ENCODE measurements at regions not wholly inside any gene's neighbourhood (a gene's known extent, or its start where the extent isn't known, plus 50 kb on each side); places are given as distances from the start of the nearest gene placed in this dataset.
A peak's percentile ranks its signal among the peaks of the same experiment; 100 is the strongest.
"Not testable (repeated sequence)": the region's sequence is repeated elsewhere in the genome, so short reads cannot be mapped to it uniquely, and the experiment has no call there.

DNA sequence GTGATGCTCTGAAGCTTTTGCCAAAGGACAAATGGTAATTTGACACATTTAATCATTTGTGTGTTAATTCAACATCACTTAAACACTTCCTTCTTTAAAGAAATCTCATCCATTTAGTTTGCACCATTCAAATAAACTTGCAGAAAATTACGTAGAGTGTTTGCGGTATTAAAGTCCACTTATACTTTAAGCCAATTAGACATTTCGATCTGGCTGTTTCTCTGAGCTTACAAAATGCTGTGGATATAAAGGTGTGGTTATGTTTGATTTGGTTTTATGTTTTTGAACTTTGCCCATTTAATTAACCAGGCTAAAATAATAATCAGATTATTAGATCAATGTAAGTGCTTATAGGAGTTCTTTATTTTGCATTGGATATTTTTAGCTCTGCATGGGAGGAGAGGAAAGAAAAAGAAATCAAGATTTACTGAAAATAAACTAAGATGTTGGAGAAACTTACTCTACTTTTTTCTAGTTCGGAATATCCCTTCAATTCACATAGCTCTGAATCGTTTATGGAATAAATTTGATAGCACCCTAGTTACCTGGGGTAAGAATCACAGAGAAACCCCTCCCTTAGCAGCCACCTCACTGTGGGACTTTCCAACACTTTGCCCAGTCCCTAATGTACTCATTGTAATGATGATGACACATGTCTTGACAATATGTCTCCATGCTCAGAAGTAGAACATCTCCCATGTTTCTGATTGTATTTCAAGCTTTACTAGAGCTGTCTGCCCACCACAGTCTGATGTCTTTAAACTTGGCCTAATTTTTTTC lies 268.0 kb downstream of the BTG1 start:
- H3K27me3 Mint-ChIP-seq: no peaks in the 10 kb centered on the region
- ATAC-seq (replicated peaks) (peak; percentile 44 to 60), DNase-seq (peak; percentile 23)
- H3K36me3 Mint-ChIP-seq: no peaks in the 10 kb centered on the region
- H3K4me3 Mint-ChIP-seq: peak overlapping the region; percentile 47 to 66
- peaks cover 18 to 45% of the 10 kb centered on the region in 2 donors for H3K4me1 Mint-ChIP-seq
- H3K9me3 Mint-ChIP-seq: peaks cover 0 to 4% of the 10 kb centered on the region in 2 donors
- peak overlapping the region; percentile 97 for H3K27ac Mint-ChIP-seq

DNA sequence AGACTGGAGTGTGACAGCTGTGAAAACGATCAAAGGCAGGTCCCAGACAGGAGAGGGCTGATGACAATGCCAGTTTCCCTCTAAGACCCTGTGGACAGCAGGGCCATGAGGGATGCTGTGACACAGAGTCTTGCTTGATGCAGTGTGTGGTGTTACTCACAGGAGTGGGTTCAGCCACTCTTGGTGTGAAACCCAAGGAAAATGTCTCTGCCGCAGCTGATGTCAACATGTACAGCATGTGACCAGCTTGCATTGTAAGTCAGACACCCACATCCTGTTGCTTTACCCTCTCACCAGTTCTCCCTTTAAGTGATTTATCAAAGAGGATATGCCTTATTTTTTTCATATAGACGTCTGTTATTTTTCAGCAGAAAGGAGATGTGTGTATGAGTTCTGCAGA lies 268.6 kb downstream of the BTG1 start:
- Mint-ChIP-seq H3K27me3 (no peaks in the 10 kb centered on the region), H3K4me3 (peak overlapping the region; percentile 65 to 66), H3K4me1 (peaks cover 18 to 46% of the 10 kb centered on the region in 2 donors), H3K36me3 (no peaks in the 10 kb centered on the region), H3K9me3 (peaks cover 0 to 5% of the 10 kb centered on the region in 2 donors), H3K27ac (peak overlapping the region; percentile 97)
- DNase-seq (peak; percentile 76), ATAC-seq (replicated peaks) (peak; percentile 97)

DNA sequence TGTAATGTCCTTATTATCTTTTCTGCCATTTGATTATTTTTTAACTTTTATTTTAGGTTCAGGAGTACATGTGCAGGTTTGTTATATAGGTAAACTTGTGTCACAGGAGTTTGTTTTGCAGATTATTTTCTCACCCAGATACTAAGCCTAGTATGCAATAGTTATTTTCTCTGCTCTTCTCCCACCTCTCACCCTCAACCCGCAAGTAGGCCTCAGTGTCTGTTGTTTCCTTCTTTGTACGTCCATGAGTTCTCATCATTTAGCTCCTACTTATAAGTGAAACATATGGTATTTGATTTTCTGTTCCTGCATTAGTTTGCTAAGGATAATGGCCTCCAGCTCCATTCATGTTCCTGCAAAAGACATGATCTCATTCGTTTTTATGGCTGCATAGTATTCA lies 270.0 kb downstream of the BTG1 start:
- H3K9me3 Mint-ChIP-seq; H3K4me3 Mint-ChIP-seq; H3K36me3 Mint-ChIP-seq; H3K27me3 Mint-ChIP-seq; DNase-seq; ATAC-seq (replicated peaks): not testable (repeated sequence)
- Mint-ChIP-seq H3K4me1 (peaks cover 24 to 58% of the 10 kb centered on the region in 2 donors), H3K27ac (peak overlapping the region; percentile 97)

DNA sequence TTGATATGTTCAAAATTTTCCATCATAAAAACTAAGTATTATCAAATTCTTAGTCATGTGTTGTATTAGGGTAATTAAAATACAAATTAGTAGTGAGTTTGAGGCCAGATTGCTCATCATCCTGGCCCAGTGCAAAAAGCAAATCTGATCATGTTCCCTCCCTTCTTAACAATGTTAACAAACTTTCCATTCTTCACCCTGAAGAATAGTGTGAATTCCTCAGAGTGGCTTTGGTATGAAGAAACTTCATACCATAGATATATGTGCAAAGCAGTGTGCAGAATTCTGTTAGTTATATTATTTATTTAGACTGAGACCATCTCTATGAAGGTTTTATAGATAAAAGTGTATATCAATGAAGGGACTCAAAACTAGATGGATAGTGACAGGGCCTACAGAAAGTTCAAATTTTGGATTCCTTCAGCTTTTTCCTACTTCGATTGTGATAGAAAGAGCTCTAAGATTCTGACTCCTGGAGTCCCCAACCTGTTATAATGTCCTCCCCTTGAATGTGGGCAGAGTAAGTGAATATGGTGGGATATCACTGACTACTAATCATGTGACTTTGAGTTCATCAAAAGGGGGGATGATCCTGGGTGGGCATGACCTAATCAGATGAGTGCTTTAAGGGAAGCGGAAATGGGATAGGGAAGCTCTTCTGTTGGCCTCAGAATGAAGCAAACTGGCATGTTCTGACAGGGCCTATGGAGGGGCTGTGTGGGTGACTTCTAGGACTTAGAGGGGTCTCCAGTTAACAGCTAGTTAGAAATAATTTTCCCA lies 271.4 kb downstream of the BTG1 start:
- no peak for DNase-seq
- Mint-ChIP-seq H3K27me3 (no peaks in the 10 kb centered on the region), H3K9me3 (peaks cover 0 to 5% of the 10 kb centered on the region in 2 donors), H3K4me3 (no peak overlapping the region), H3K4me1 (peaks cover 24 to 48% of the 10 kb centered on the region in 2 donors), H3K27ac (no peak overlapping the region), H3K36me3 (peaks cover 0 to 3% of the 10 kb centered on the region in 2 donors)
- no peak for ATAC-seq (replicated peaks)

DNA sequence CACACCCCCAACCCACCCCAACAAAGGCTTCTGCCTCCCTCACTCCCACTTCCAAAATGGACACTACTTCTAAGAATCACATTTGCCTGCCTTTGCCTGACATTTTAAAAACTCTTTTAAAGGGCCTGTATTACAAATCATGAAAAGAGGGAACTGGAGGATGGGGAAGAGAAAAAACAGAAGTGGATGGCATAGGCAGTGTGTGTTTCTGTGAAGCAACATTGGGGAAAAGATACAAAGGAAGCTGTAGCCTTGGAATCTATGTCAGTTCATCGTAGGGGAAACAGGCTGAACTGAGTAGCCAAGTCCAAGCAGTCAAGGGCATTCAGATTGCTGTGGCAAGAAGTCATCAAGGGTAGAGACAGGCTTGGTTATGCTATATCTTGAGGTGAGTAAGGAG lies 273.9 kb downstream of the BTG1 start:
- Mint-ChIP-seq H3K27ac (no peak overlapping the region), H3K27me3 (no peaks in the 10 kb centered on the region), H3K4me1 (peaks cover 11 to 33% of the 10 kb centered on the region in 2 donors), H3K36me3 (peaks cover 0 to 3% of the 10 kb centered on the region in 2 donors), H3K9me3 (peaks cover 0 to 5% of the 10 kb centered on the region in 2 donors), H3K4me3 (no peak overlapping the region)
- DNase-seq (no peak), ATAC-seq (replicated peaks) (peak in 1 of 2 donors; percentile 25)

DNA sequence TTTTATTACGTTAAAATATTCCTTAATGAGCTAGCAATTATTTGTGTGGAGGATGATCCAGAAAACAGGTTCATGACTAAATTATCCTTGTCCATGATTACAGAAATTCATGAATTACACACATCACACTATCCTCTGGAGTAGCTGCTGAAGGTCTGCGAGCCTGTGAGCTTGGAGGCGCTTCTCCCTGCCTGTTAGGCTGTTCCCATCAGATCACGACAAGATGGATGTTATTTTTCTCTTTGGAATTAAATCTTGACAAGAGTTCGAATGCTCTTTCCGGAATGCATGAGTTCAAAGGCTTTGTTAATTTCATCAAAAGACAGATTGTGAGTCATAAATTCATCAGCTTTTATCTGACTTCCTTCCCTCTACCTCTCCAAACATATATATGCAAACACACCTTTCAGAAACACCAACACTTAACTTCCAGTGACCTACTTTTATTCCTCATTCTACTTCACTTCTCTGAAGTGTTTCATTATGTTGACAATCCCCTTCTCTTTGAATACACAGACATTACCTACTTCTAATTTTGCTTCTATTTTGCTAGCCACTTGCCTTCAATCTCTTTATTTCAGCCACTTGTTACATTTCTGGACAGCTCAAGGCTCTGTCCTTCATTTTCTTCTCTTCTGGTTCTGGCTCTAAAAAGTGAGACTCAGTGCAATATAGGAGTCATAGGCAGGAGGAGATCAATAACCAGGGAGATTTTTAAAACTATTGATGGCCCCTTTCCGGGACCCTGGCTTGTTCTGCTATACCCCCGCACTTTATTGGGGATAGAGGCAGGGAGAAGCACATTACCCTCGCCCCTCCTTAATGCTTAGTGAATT lies 274.6 kb downstream of the BTG1 start:
- no peak for ATAC-seq (replicated peaks)
- no peak overlapping the region for H3K4me3 Mint-ChIP-seq

DNA sequence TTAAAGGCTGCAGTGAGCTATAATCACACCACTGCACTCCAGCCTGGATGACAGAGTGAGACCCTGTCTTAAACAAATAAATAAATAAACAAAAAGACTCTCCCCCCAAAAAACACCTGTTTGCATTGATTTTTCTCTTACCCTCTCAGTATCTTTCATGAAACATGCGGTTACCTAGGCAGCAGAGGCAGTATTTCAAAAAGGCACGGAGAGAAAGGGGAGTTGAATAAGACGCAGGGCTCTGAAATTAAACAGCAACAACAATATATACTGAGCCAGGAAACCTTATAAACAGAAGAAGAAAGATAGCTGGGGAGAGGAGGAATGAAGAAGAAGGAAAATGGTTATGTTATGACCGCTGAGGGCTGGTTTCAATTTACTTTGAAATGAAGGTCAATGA lies 277.6 kb downstream of the BTG1 start:
- H3K9me3 Mint-ChIP-seq: peaks cover 0 to 3% of the 10 kb centered on the region in 2 donors
- H3K4me1 Mint-ChIP-seq: peaks cover 7 to 12% of the 10 kb centered on the region in 2 donors
- peaks cover 0 to 3% of the 10 kb centered on the region in 2 donors for H3K36me3 Mint-ChIP-seq
- DNase-seq: no peak
- no peak for ATAC-seq (replicated peaks)
- H3K4me3 Mint-ChIP-seq: no peak overlapping the region
- no peak overlapping the region for H3K27ac Mint-ChIP-seq
- no peaks in the 10 kb centered on the region for H3K27me3 Mint-ChIP-seq

More for the DNA sequence above, 274.6 kb downstream of the BTG1 start:
- peaks cover 5 to 26% of the 10 kb centered on the region in 2 donors for H3K4me1 Mint-ChIP-seq
- no peak overlapping the region for H3K27ac Mint-ChIP-seq
- DNase-seq: no peak
- no peaks in the 10 kb centered on the region for H3K27me3 Mint-ChIP-seq
- H3K9me3 Mint-ChIP-seq: peaks cover 0 to 5% of the 10 kb centered on the region in 2 donors
- peaks cover 0 to 3% of the 10 kb centered on the region in 2 donors for H3K36me3 Mint-ChIP-seq

DNA sequence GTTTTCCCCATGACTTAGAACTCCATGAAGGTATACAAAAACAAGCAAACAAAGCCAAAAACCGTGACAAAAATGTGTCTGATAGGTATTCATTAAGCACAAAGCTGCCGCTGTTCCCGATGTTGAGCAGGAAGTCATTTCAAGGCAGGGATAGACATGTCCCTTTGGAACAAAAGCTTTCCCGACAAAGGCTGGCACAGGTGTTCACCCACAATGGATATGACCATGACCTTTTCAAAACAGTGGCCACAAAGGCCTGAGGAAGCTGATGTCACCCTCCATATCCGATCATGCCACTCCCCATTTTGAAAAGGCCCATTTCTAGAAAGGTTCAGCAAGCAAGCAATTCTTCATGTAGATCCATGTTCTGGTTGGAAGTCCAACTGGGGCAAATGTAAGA lies 279.1 kb downstream of the BTG1 start:
- H3K4me1 Mint-ChIP-seq: peaks cover 4 to 13% of the 10 kb centered on the region in 2 donors
- H3K9me3 Mint-ChIP-seq: no peaks in the 10 kb centered on the region
- DNase-seq (no peak), ATAC-seq (replicated peaks) (no peak)
- no peaks in the 10 kb centered on the region for H3K27me3 Mint-ChIP-seq
- peaks cover 0 to 3% of the 10 kb centered on the region in 2 donors for H3K36me3 Mint-ChIP-seq
- no peak overlapping the region for H3K27ac Mint-ChIP-seq
- no peak overlapping the region for H3K4me3 Mint-ChIP-seq

DNA sequence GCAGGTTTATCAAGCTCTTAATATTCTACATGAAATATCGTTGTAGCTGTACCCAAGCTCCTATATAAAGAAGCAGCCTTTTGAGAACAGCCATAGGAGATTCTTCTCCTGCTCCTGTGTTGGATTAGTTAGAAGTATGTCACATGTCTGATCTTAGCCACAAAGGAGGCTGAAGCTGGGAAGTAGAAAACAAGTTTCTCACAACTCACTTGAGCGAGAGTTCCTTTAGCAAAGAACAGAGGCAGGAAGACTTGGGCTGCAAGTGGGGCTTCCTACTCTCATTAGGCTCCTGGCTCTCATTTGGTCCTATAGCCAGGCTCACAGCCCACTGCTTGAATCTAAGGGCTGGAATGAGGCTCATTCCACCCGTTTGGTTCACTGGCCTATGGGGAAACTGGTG lies 281.9 kb downstream of the BTG1 start:
- DNase-seq (no peak), ATAC-seq (replicated peaks) (no peak)
- Mint-ChIP-seq H3K27ac (no peak overlapping the region), H3K27me3 (peaks cover 0 to 3% of the 10 kb centered on the region in 2 donors), H3K4me1 (peaks cover 7 to 16% of the 10 kb centered on the region in 2 donors), H3K4me3 (no peak overlapping the region), H3K36me3 (no peaks in the 10 kb centered on the region), H3K9me3 (peaks cover 0 to 2% of the 10 kb centered on the region in 2 donors)

DNA sequence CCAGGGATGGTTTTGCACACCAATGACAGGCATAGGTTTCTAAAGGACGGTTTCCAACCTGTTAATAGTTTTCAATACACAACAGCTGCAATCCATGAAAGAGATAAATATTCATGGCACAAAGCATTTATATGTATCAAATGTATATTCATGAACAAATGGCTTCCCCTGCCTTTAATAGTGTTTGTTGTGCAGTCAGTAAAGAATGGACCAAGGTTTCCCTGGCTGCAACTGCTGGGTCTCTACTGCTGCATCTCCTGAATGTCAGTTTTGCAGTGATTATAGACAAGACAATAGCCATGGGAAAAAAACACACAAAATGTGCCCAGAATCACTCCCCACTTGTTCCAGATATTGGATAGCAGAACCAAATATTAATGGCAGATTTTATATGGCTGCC lies 284.1 kb downstream of the BTG1 start:
- ATAC-seq (replicated peaks) (no peak), DNase-seq (no peak)
- Mint-ChIP-seq H3K27ac (no peak overlapping the region), H3K36me3 (no peaks in the 10 kb centered on the region), H3K4me1 (peaks cover 7 to 16% of the 10 kb centered on the region in 2 donors), H3K27me3 (peaks cover 0 to 3% of the 10 kb centered on the region in 2 donors), H3K9me3 (peaks cover 0 to 3% of the 10 kb centered on the region in 2 donors), H3K4me3 (no peak overlapping the region)

DNA sequence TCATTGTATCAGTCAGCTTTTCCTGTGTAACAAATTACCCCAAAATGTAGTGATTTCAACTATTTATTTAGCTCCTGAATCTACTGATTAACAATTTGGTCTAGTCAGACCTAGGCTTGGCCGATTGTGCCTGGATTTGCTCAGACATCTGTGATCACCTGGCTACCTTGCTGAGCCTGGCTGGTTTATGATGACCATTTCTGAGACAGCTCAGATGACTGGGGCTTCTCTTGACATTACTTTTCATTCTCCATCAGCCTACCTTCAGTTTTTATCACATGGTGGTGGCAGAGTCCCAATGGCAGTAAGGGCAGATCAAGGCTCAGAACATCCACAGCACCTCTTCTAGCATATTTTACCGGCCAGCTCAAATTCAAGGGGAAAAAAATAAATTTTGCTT lies 286.3 kb downstream of the BTG1 start:
- peaks cover 5 to 16% of the 10 kb centered on the region in 2 donors for H3K4me1 Mint-ChIP-seq
- no peaks in the 10 kb centered on the region for H3K36me3 Mint-ChIP-seq
- no peak overlapping the region for H3K27ac Mint-ChIP-seq
- DNase-seq: no peak
- H3K4me3 Mint-ChIP-seq: no peak overlapping the region
- H3K27me3 Mint-ChIP-seq: peaks cover 0 to 3% of the 10 kb centered on the region in 2 donors
- H3K9me3 Mint-ChIP-seq: peaks cover 0 to 3% of the 10 kb centered on the region in 2 donors
- ATAC-seq (replicated peaks): no peak

DNA sequence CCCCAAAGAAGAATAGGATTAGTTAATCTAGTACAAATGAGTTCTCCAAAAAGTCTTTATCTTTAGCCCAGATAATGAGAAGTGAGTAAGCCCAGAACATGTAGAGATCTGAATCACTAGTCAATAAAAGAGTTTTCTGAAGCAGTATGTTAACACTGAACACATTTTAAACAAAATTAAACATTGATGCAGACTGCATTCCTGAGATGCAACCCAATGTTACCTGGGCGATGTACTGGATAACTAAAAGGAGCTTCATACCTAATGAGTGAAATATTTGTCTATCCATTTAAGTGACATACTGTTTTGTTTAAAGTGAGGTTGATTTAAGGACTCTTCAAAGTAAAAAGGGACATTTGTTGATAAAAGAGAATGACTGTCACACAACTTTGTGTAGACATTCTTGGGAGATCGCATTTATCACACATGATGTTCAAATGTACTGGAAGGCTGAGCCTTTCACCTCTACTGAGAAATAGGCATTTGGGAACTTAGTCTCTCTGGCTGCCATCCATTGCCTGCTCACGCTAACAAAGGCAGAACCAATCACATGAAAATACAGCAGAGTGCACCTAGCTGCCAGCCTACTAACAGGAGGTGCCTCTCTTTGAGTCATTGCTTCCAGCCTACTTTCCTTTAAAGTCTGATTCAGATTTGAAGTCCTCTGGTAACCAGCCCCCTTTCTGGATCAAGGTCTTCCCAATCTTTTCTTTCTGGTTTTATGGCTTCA lies 287.7 kb downstream of the BTG1 start:
- peaks cover 0 to 7% of the 10 kb centered on the region in 2 donors for H3K27me3 Mint-ChIP-seq
- peaks cover 8 to 21% of the 10 kb centered on the region in 2 donors for H3K4me1 Mint-ChIP-seq
- no peaks in the 10 kb centered on the region for H3K36me3 Mint-ChIP-seq
- ATAC-seq (replicated peaks): no peak
- H3K27ac Mint-ChIP-seq: no peak overlapping the region
- peaks cover 0 to 3% of the 10 kb centered on the region in 2 donors for H3K9me3 Mint-ChIP-seq
- H3K4me3 Mint-ChIP-seq: no peak overlapping the region
- no peak for DNase-seq

DNA sequence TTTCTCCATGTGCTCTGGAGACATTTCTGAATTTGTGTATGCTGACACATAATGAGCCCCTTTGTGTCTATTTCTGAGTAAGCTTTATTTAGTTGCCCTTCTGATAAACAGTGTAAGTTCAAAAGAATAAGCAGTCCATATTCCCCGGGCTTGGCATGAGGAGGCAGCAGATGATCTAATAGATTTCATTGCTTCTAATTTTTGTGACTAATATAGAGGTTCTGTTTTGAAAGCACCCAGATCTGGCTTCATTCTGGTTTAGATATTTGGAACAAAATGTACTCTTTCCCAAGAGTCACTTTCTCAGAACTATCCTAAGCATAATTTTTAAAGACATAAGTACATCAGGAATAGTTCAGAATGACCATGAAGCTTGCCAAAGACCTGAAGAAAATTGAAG lies 290.9 kb downstream of the BTG1 start:
- no peak overlapping the region for H3K27ac Mint-ChIP-seq
- peaks cover 4 to 15% of the 10 kb centered on the region in 2 donors for H3K4me1 Mint-ChIP-seq

More for the DNA sequence above, 290.9 kb downstream of the BTG1 start:
- no peak for DNase-seq
- Mint-ChIP-seq H3K36me3 (no peaks in the 10 kb centered on the region), H3K9me3 (peaks cover 0 to 1% of the 10 kb centered on the region in 2 donors), H3K27me3 (peaks cover 0 to 4% of the 10 kb centered on the region in 2 donors), H3K4me3 (no peak overlapping the region)
- ATAC-seq (replicated peaks): peak in 1 of 2 donors; percentile 34
